Keratinocyte (primary cell): ENCODE measurements at regions not wholly inside any gene's neighbourhood (a gene's known extent, or its start where the extent isn't known, plus 50 kb on each side); places are given as distances from the start of the nearest gene placed in this dataset.

Source experiments
- CTCF ChIP-seq, 3 experiments: IDR thresholded peaks in 1 of 3; conservative IDR thresholded peaks in 1 of 3; optimal IDR thresholded peaks in 1 of 3; 2 replicates in 2 of 3; 3 replicates in 1 of 3; pipeline versions ENCODE3 to v1.5.1; 2011; ENCODE audit warnings: low read length in 3 of 3, mild to moderate bottlenecking in 3 of 3, moderate library complexity in 2 of 3, control low read depth in 1 of 3, inconsistent platforms in 1 of 3; ENCODE audit not compliant: insufficient read depth in 2 of 3; ENCODE audit errors: extremely low read depth in 1 of 3
- EZH2 ChIP-seq: IDR thresholded peaks from one replicate; pipeline ENCODE4 v1.6.1; 2012; ENCODE audit warnings: inconsistent platforms, mild to moderate bottlenecking, low read length, moderate library complexity

- TF ChIP-seq CTCF (optimal IDR thresholded peaks at IDR 0.05 in 1 of 3, IDR thresholded peaks at IDR 0.05 in 1 of 3, conservative IDR thresholded peaks at IDR 0.05 in 1 of 3; ENCODE audit: extremely low read depth in 1 of 3, insufficient read depth in 2 of 3, low read length in 3 of 3) = no peak
- no peak for TF ChIP-seq EZH2
Measured at GRCh38 chr16:72298961-72299360, 127.0 kb upstream of the PMFBP1 start.
